C4-2B (cell line): ENCODE measurements at regions not wholly inside any gene's neighbourhood (a gene's known extent, or its start where the extent isn't known, plus 50 kb on each side); places are given as distances from the start of the nearest gene placed in this dataset.

Experiments
- H3K27ac ChIP-seq: fragments of 450-650 bp; 2 replicates; pipeline ENCODE4 v1.5.1; 2017
- CTCF ChIP-seq: fragments of 450-650 bp; conservative IDR thresholded peaks from 2 replicates; pipeline ENCODE4 v1.5.1; 2017; ENCODE audit warnings: mild to moderate bottlenecking
- ZFX ChIP-seq: fragments of 450-650 bp; IDR thresholded peaks from 2 replicates; pipeline ENCODE4 v1.6.1; 2017

- TF ChIP-seq CTCF = no peak
- TF ChIP-seq ZFX = no peak
- no peak overlapping the region for H3K27ac ChIP-seq
These were observed 153.3 kb downstream of the BCOR start for GRCh38 chrX:39944416-39944815.

- TF ChIP-seq CTCF (no peak), ZFX (no peak)
- H3K27ac ChIP-seq = no peak overlapping the region
These were observed 152.0 kb downstream of the BCOR start for GRCh38 chrX:39945709-39946108.

- no peak overlapping the region for H3K27ac ChIP-seq
These were observed 150.9 kb downstream of the BCOR start for GRCh38 chrX:39946822-39947221.

GRCh38 chrX:39948582-39948981 is 149.2 kb downstream of the BCOR start:
- no peak overlapping the region for H3K27ac ChIP-seq
- TF ChIP-seq ZFX (no peak), CTCF (no peak)

More at GRCh38 chrX:39946822-39947221, 150.9 kb downstream of the BCOR start:
- no peak for TF ChIP-seq ZFX
- no peak for TF ChIP-seq CTCF

GRCh38 chrX:39950018-39950688 is 147.6 kb downstream of the BCOR start:
- TF ChIP-seq CTCF (no peak), ZFX (no peak)
- no peak overlapping the region for H3K27ac ChIP-seq

GRCh38 chrX:39952989-39953388 is 144.8 kb downstream of the BCOR start:
- TF ChIP-seq ZFX (no peak), CTCF (no peak)
- peak overlapping the region; percentile 39; the same call in 1 of the 2 replicates for H3K27ac ChIP-seq

- no peak for TF ChIP-seq CTCF
- no peak for TF ChIP-seq ZFX
- peak overlapping the region; percentile 79 for H3K27ac ChIP-seq
These were observed 143.9 kb downstream of the BCOR start for GRCh38 chrX:39953879-39954278.
